HEK293T (cell line): ENCODE measurements at regions not wholly inside any gene's neighbourhood (a gene's known extent, or its start where the extent isn't known, plus 50 kb on each side); places are given as distances from the start of the nearest gene placed in this dataset.

Experiments used
- BHLHE40 ChIP-seq: fragments of 450-650 bp; IDR thresholded peaks from 2 replicates; pipeline ENCODE4 v1.6.1; 2016; ENCODE audit warnings: mild to moderate bottlenecking, moderate library complexity, borderline replicate concordance
- ELF4 ChIP-seq: fragments of 450-650 bp; IDR thresholded peaks from 2 replicates; pipeline ENCODE4 v1.6.1; 2017; ENCODE audit warnings: antibody characterized with exemption
- FOXK2 ChIP-seq: fragments of 450-650 bp; IDR thresholded peaks from 2 replicates; pipeline ENCODE4 v1.6.1; 2016; ENCODE audit warnings: mild to moderate bottlenecking
- FOXM1 ChIP-seq: fragments of 450-650 bp; IDR thresholded peaks from 2 replicates; pipeline ENCODE4 v1.6.1; 2017; ENCODE audit warnings: mild to moderate bottlenecking, borderline replicate concordance
- HDGF ChIP-seq: fragments of 450-650 bp; IDR thresholded peaks from 2 replicates; pipeline ENCODE4 v1.6.1; 2017; ENCODE audit warnings: antibody characterized with exemption, borderline replicate concordance
- LEF1 ChIP-seq: fragments of 450-650 bp; IDR thresholded peaks from 2 replicates; pipeline ENCODE4 v1.6.1; 2017; ENCODE audit warnings: mild to moderate bottlenecking, borderline replicate concordance
- NFRKB ChIP-seq: fragments of 450-650 bp; IDR thresholded peaks from 2 replicates; pipeline ENCODE4 v1.6.1; 2016; ENCODE audit warnings: mild to moderate bottlenecking, moderate library complexity
- PKNOX1 ChIP-seq: fragments of 450-650 bp; IDR thresholded peaks from 2 replicates; pipeline ENCODE4 v1.6.1; 2016
- SP1 ChIP-seq: fragments of 450-650 bp; IDR thresholded peaks from 2 replicates; pipeline ENCODE4 v1.6.1; 2017
- SUZ12 ChIP-seq: fragments of 450-650 bp; IDR thresholded peaks from 2 replicates; pipeline ENCODE4 v1.6.1; 2016; ENCODE audit warnings: mild to moderate bottlenecking

GRCh38 chr22:22099194-22099486 lies 116.6 kb upstream of the TOP3B start:
- no peak for TF ChIP-seq BHLHE40
- TF ChIP-seq ELF4 = no peak
- TF ChIP-seq HDGF = no peak
- TF ChIP-seq PKNOX1 = no peak
- TF ChIP-seq FOXK2 = no peak
- no peak for TF ChIP-seq SP1
- TF ChIP-seq SUZ12 = no peak
- TF ChIP-seq FOXM1 = no peak
- no peak for TF ChIP-seq NFRKB
- TF ChIP-seq LEF1 = no peak
